ENCODE measurements at regions not wholly inside any gene's neighbourhood (a gene's known extent, or its start where the extent isn't known, plus 50 kb on each side); places are given as distances from the start of the nearest gene placed in this dataset.

- no peaks in the 10 kb centered on the region for H3K4me1 Mint-ChIP-seq
- DNase-seq (ENCODE audit: low spot score in 2 of 2) (no peak), ATAC-seq (ENCODE audit: low read depth) (no peak)
- no peak overlapping the region for H3K4me3 Mint-ChIP-seq
- H3K27me3 Mint-ChIP-seq: no peaks in the 10 kb centered on the region
- H3K36me3 Mint-ChIP-seq: no peaks in the 10 kb centered on the region
- no peak overlapping the region for H3K27ac Mint-ChIP-seq
- H3K9me3 Mint-ChIP-seq: peaks cover 7% of the 10 kb centered on the region
Measured at GRCh38 chr6:120735641-120736040, 598.6 kb downstream of the TBC1D32 start.

GRCh38 chr6:120711255-120711654, 623.0 kb downstream of the TBC1D32 start:
- no peaks in the 10 kb centered on the region for H3K4me1 Mint-ChIP-seq
- no peak overlapping the region for H3K4me3 Mint-ChIP-seq

GRCh38 chr6:120700001-120700400, 634.3 kb downstream of the TBC1D32 start:
- Mint-ChIP-seq H3K27ac (no peak overlapping the region), H3K4me1 (no peaks in the 10 kb centered on the region), H3K4me3 (no peak overlapping the region), H3K27me3 (no peaks in the 10 kb centered on the region), H3K9me3 (peaks cover 2% of the 10 kb centered on the region), H3K36me3 (no peaks in the 10 kb centered on the region)
- DNase-seq (ENCODE audit: low spot score in 2 of 2): no peak
- no peak for ATAC-seq (ENCODE audit: low read depth)

More at GRCh38 chr6:120711255-120711654, 623.0 kb downstream of the TBC1D32 start:
- H3K27me3 Mint-ChIP-seq: no peaks in the 10 kb centered on the region
- DNase-seq (ENCODE audit: low spot score in 2 of 2) (no peak), ATAC-seq (ENCODE audit: low read depth) (no peak)
- H3K36me3 Mint-ChIP-seq: no peaks in the 10 kb centered on the region
- no peak overlapping the region for H3K27ac Mint-ChIP-seq
- peaks cover 11% of the 10 kb centered on the region for H3K9me3 Mint-ChIP-seq

- no peaks in the 10 kb centered on the region for H3K27me3 Mint-ChIP-seq
- no peak overlapping the region for H3K27ac Mint-ChIP-seq
- no peaks in the 10 kb centered on the region for H3K4me1 Mint-ChIP-seq
- no peaks in the 10 kb centered on the region for H3K9me3 Mint-ChIP-seq
- ATAC-seq (ENCODE audit: low read depth) (no peak), DNase-seq (ENCODE audit: low spot score in 2 of 2) (no peak)
- no peak overlapping the region for H3K4me3 Mint-ChIP-seq
- H3K36me3 Mint-ChIP-seq: no peaks in the 10 kb centered on the region
Measured at GRCh38 chr6:120686492-120686891, 647.8 kb downstream of the TBC1D32 start.

- no peak overlapping the region for H3K4me3 Mint-ChIP-seq
- no peak for DNase-seq (ENCODE audit: low spot score in 2 of 2)
- no peak overlapping the region for H3K27ac Mint-ChIP-seq
- H3K36me3 Mint-ChIP-seq: no peaks in the 10 kb centered on the region
- no peak for ATAC-seq (ENCODE audit: low read depth)
- no peaks in the 10 kb centered on the region for H3K27me3 Mint-ChIP-seq
- H3K9me3 Mint-ChIP-seq: peaks cover 2% of the 10 kb centered on the region
- H3K4me1 Mint-ChIP-seq: no peaks in the 10 kb centered on the region
Measured at GRCh38 chr6:120682145-120682544, 652.1 kb downstream of the TBC1D32 start.

GRCh38 chr6:120681204-120681603, 653.1 kb downstream of the TBC1D32 start:
- H3K9me3 Mint-ChIP-seq: peaks cover 5% of the 10 kb centered on the region
- DNase-seq (ENCODE audit: low spot score in 2 of 2) (no peak), ATAC-seq (ENCODE audit: low read depth) (no peak)
- no peak overlapping the region for H3K27ac Mint-ChIP-seq
- peaks cover 3% of the 10 kb centered on the region for H3K27me3 Mint-ChIP-seq
- no peaks in the 10 kb centered on the region for H3K36me3 Mint-ChIP-seq
- no peak overlapping the region for H3K4me3 Mint-ChIP-seq
- H3K4me1 Mint-ChIP-seq: no peaks in the 10 kb centered on the region

GRCh38 chr6:120675886-120676285, 658.4 kb downstream of the TBC1D32 start:
- DNase-seq (ENCODE audit: low spot score in 2 of 2): no peak
- Mint-ChIP-seq H3K4me1 (peaks cover 2% of the 10 kb centered on the region), H3K27ac (no peak overlapping the region)

GRCh38 chr6:120671519-120671918, 662.8 kb downstream of the TBC1D32 start:
- H3K27me3 Mint-ChIP-seq: peaks cover under 1% of the 10 kb centered on the region
- no peak for DNase-seq (ENCODE audit: low spot score in 2 of 2)
- H3K4me3 Mint-ChIP-seq: no peak overlapping the region

More at GRCh38 chr6:120675886-120676285, 658.4 kb downstream of the TBC1D32 start:
- Mint-ChIP-seq H3K36me3 (no peaks in the 10 kb centered on the region), H3K9me3 (peaks cover 5% of the 10 kb centered on the region), H3K27me3 (peaks cover 3% of the 10 kb centered on the region), H3K4me3 (no peak overlapping the region)
- ATAC-seq (ENCODE audit: low read depth): no peak

GRCh38 chr6:120652506-120652905, 681.8 kb downstream of the TBC1D32 start:
- Mint-ChIP-seq H3K4me3 (no peak overlapping the region), H3K36me3 (no peaks in the 10 kb centered on the region), H3K27me3 (no peaks in the 10 kb centered on the region), H3K27ac (no peak overlapping the region), H3K4me1 (no peaks in the 10 kb centered on the region), H3K9me3 (peaks cover 5% of the 10 kb centered on the region)
- DNase-seq (ENCODE audit: low spot score in 2 of 2) (no peak), ATAC-seq (ENCODE audit: low read depth) (no peak)

More at GRCh38 chr6:120671519-120671918, 662.8 kb downstream of the TBC1D32 start:
- Mint-ChIP-seq H3K27ac (no peak overlapping the region), H3K4me1 (peaks cover 2% of the 10 kb centered on the region), H3K36me3 (peaks cover under 1% of the 10 kb centered on the region), H3K9me3 (peaks cover 2% of the 10 kb centered on the region)
- no peak for ATAC-seq (ENCODE audit: low read depth)

GRCh38 chr6:120648713-120649112, 685.6 kb downstream of the TBC1D32 start:
- H3K27ac Mint-ChIP-seq: no peak overlapping the region
- H3K4me1 Mint-ChIP-seq: no peaks in the 10 kb centered on the region
- no peaks in the 10 kb centered on the region for H3K27me3 Mint-ChIP-seq
- H3K4me3 Mint-ChIP-seq: no peak overlapping the region
- H3K9me3 Mint-ChIP-seq: peaks cover 6% of the 10 kb centered on the region
- no peak for ATAC-seq (ENCODE audit: low read depth)
- H3K36me3 Mint-ChIP-seq: no peaks in the 10 kb centered on the region
- no peak for DNase-seq (ENCODE audit: low spot score in 2 of 2)

- ATAC-seq (ENCODE audit: low read depth) (no peak), DNase-seq (ENCODE audit: low spot score in 2 of 2) (no peak)
- no peaks in the 10 kb centered on the region for H3K27me3 Mint-ChIP-seq
- H3K4me1 Mint-ChIP-seq: no peaks in the 10 kb centered on the region
- H3K9me3 Mint-ChIP-seq: peaks cover 5% of the 10 kb centered on the region
- no peaks in the 10 kb centered on the region for H3K36me3 Mint-ChIP-seq
- no peak overlapping the region for H3K27ac Mint-ChIP-seq
- no peak overlapping the region for H3K4me3 Mint-ChIP-seq
Measured at GRCh38 chr6:120646101-120646500, 688.2 kb downstream of the TBC1D32 start.

- peaks cover 4% of the 10 kb centered on the region for H3K9me3 Mint-ChIP-seq
- H3K27me3 Mint-ChIP-seq: no peaks in the 10 kb centered on the region
Measured at GRCh38 chr6:120632975-120633374, 701.3 kb downstream of the TBC1D32 start.

GRCh38 chr6:120627612-120628011, 706.7 kb downstream of the TBC1D32 start:
- H3K9me3 Mint-ChIP-seq: peaks cover 8% of the 10 kb centered on the region
- H3K4me3 Mint-ChIP-seq: no peak overlapping the region
- DNase-seq (ENCODE audit: low spot score in 2 of 2) (no peak), ATAC-seq (ENCODE audit: low read depth) (no peak)
- no peak overlapping the region for H3K27ac Mint-ChIP-seq
- no peaks in the 10 kb centered on the region for H3K4me1 Mint-ChIP-seq
- no peaks in the 10 kb centered on the region for H3K36me3 Mint-ChIP-seq
- H3K27me3 Mint-ChIP-seq: no peaks in the 10 kb centered on the region

More at GRCh38 chr6:120632975-120633374, 701.3 kb downstream of the TBC1D32 start:
- no peak overlapping the region for H3K4me3 Mint-ChIP-seq
- H3K36me3 Mint-ChIP-seq: no peaks in the 10 kb centered on the region
- ATAC-seq (ENCODE audit: low read depth) (no peak), DNase-seq (ENCODE audit: low spot score in 2 of 2) (no peak)
- no peaks in the 10 kb centered on the region for H3K4me1 Mint-ChIP-seq
- H3K27ac Mint-ChIP-seq: no peak overlapping the region

GRCh38 chr6:120622127-120622631, 712.1 kb downstream of the TBC1D32 start:
- H3K27ac Mint-ChIP-seq: no peak overlapping the region
- H3K27me3 Mint-ChIP-seq: no peaks in the 10 kb centered on the region
- no peaks in the 10 kb centered on the region for H3K9me3 Mint-ChIP-seq
- H3K4me1 Mint-ChIP-seq: no peaks in the 10 kb centered on the region
- DNase-seq (ENCODE audit: low spot score in 2 of 2): no peak
- H3K4me3 Mint-ChIP-seq: no peak overlapping the region
- no peaks in the 10 kb centered on the region for H3K36me3 Mint-ChIP-seq
- ATAC-seq (ENCODE audit: low read depth): no peak

- Mint-ChIP-seq H3K4me1 (no peaks in the 10 kb centered on the region), H3K36me3 (no peaks in the 10 kb centered on the region), H3K27me3 (no peaks in the 10 kb centered on the region), H3K4me3 (no peak overlapping the region), H3K27ac (no peak overlapping the region), H3K9me3 (no peaks in the 10 kb centered on the region)
- DNase-seq (ENCODE audit: low spot score in 2 of 2): no peak
- ATAC-seq (ENCODE audit: low read depth): no peak
Measured at GRCh38 chr6:120620900-120621299, 713.4 kb downstream of the TBC1D32 start.

Data from memory B cell (primary cell).